ENCODE measurements at regions not wholly inside any gene's neighbourhood (a gene's known extent, or its start where the extent isn't known, plus 50 kb on each side); places are given as distances from the start of the nearest gene placed in this dataset.
"Not testable (repeated sequence)": the region's sequence is repeated elsewhere in the genome, so short reads cannot be mapped to it uniquely, and the experiment has no call there.

DNA sequence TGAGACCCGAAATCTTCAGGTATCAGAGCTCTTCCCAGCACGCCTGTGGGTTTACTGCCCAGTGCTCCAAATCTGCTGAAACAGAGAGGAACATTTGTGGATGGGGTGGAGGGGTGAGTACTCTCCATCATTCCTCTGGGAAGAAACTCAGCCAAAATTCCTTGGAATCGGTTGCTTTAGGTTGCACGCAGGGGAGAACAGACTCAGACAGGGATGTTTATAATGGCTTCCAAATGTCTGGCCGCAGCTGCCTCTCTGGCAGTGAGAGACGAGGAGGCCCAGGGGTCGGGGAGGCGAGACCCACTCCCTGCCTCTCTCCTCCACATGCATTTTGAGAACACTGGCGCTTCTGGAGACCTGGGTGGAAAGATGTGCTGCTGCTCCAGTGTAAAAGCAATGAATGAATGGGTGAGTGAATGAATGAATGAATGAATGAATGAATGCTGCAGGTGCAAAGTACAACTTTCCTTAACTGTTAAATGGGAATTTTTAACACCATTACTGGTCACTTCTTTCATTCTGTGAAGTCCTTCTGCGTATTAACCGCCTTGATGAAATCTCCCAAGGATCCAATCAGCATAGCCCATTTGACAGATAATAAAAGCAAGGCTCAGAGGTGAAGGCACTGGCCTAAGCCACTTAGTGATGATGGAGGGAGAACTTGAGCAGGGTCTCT, 437.4 kb downstream of the MIAT start:
- DNase-seq (ENCODE audit: low read depth), result peak; percentile 50

DNA sequence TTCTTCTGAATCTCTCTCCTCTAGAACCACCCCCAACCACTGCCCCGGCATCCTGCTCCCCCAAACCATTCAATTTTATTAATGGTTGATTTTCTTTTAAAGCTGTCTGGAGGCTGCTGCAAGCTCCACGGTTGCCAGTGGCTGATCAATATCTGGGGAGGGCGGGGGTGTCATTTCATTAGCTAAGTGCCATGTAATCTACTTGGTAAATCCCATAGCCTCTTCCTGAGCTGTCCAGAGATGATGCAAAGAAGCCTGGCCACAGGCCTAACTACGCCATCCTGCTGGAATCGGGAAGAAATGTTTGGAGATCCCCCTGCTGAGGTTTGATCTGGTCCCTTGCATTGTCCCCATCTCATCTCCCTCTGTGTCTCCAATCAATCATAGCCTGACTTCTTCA, 440.1 kb downstream of the MIAT start:
- no peak for DNase-seq (ENCODE audit: low read depth)

GRCh38 chr22:27097933-27098332, 440.5 kb downstream of the MIAT start:
- no peak for DNase-seq (ENCODE audit: low read depth)

- DNase-seq (ENCODE audit: low read depth), result no peak
Observed at GRCh38 chr22:27099946-27100722, 442.7 kb downstream of the MIAT start.

DNA sequence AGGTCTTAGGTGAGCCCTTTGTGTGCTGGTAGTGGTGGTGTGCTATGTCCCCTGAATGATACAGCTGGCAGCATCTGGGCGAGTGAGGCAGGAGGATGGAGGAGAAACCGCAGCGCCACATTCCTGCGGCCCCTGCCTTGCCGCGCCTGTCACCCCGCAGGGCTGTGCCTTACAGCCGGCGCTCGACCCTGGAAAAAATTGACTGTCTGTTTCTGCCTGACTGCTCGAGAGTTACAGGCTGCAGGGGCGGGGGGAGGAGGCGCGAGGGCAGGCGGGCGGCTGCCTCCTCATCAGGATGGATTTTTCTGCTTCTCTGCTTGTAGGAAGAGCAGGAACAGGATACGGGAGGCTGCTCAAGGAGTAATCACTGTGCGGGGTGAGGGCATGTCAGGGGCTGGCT, 443.4 kb downstream of the MIAT start:
- no peak for DNase-seq (ENCODE audit: low read depth)

DNA sequence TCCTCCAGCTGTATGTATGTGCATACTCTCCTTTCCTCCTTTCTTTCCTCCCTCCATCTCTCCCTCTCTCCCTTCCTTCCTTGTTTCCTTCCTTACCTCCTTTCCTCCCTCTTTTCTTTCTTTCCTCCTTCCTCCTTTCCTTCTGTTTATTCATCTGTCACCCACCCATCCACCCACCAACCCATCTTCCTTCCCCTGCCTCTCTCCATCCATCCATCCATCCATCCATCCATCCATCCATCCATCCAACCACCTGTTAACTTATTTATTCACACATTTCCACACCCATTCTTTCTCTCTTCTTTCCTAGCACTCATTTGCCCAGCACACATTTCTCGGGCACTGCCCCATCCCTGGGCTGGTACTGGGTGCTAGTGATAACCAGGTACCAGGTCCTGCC, 443.9 kb downstream of the MIAT start:
- no peak for DNase-seq (ENCODE audit: low read depth)

DNA sequence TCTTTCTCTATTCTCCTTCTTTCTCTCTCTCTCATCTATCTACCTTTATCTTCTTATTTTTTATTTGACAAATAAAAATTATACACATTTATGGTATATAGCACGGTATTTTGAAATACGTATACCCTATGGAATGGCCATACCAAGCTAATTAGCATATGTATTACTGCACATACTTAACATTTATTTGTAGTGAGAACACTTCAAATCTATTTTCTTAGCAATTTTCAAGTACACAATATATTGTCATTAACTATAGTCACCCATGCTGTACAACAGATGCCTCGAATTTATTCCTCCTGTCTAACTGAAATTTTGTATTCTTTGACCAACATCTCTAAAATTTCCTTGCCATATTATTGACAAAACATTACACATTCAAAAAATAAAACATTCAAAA, 447.1 kb downstream of the MIAT start:
- no peak for DNase-seq (ENCODE audit: low read depth)

- peak; percentile 96 for DNase-seq (ENCODE audit: low read depth)
Observed at GRCh38 chr22:27105142-27106025, 448.0 kb downstream of the MIAT start.

GRCh38 chr22:27106985-27107384, 449.6 kb downstream of the MIAT start:
- no peak for DNase-seq (ENCODE audit: low read depth)

DNA sequence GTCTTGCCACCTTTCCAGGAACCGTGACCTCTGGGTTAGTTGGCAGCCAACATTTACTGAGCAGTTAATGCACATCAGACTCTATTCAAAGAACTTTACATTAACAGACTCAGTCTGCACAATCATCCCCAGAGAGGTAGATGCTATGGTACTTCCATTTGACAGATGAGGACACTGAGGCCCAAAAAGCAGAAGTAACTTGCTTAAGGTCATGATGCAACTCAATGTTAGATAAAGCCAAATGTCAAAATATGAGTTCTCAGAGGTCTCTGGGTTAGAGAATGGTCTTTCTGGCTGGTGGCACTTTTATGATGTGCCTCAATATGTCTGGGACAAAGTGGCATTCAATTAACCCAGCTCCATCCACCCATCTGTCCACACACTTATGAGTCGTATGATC, 450.0 kb downstream of the MIAT start:
- DNase-seq (ENCODE audit: low read depth), result no peak

DNA sequence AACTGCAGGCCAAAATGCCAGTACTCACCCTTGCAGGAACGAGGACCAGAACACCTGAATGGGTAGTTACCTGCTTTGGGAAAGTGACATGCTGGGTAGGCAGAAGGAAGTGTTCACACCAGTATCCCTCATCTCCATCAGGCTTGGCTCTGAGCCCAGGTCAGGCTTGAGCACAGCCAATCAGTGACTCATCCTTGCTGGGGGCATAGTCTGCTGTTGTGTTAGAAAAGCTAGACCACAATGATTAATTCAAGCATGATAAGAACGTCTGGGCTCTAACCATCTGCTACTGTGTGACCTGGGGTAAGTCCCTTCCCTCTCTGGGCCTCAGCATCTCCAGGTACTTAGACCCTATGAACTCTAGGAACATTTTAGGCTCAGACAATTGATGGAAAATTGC, 450.4 kb downstream of the MIAT start:
- DNase-seq (ENCODE audit: low read depth), result peak; percentile 80

GRCh38 chr22:27108425-27109114, 451.2 kb downstream of the MIAT start:
- DNase-seq (ENCODE audit: low read depth), result no peak

DNA sequence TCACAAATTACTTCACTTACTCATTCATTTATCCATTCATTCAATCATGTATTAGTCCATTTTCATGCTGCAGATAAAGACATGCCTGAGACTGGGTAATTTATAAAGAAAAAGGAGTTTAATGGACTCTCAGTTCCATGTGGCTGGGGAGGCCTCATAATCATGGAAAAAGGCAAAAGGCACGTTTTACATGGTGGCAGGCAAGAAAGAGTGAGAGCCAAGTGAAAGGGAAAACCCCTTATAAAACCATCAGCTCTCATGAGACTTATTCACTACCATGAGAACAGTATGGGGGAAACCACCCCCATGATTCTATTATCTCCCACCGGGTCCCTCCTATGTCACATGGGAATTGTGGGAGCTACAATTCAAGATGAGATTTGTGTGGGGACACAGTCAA, 452.0 kb downstream of the MIAT start:
- not testable (repeated sequence) for DNase-seq (ENCODE audit: low read depth)

DNA sequence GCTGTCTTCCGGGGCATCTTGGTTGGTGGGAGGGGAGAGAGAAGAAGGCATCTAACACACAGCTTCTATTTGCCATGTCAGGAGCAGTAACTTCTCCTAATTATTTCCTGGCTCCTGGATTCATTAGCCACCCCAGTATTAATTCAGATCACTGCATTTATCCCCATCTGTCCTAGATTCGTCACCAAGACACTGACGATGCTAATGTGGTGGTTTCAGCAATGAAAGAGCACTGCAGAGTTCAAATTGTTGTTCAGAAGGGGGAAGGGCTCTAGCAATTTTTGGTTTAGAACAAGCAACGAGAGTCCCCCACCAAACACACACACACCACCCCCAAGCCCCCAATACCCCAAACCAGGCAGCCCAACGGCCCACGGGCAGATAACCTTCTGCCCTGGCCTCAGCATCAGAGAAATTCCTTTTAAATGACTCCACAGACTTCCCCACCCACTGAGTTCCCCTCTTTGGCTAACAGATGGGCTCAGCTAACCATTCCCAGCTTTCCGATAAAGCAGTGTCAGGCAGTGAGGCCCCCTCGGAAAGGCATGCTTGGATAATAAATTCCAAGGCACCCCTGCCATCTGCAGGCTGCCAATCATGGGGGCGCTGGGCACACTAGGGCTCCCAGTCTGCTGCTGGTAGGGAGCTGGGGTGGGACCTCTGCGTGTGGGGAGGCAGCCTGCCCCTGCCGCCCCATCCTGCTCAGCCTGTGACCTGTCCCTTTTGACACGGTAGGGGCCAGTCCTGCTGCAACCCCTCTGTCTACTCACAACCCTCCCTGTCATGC, 453.5 kb downstream of the MIAT start:
- no peak for DNase-seq (ENCODE audit: low read depth)

DNA sequence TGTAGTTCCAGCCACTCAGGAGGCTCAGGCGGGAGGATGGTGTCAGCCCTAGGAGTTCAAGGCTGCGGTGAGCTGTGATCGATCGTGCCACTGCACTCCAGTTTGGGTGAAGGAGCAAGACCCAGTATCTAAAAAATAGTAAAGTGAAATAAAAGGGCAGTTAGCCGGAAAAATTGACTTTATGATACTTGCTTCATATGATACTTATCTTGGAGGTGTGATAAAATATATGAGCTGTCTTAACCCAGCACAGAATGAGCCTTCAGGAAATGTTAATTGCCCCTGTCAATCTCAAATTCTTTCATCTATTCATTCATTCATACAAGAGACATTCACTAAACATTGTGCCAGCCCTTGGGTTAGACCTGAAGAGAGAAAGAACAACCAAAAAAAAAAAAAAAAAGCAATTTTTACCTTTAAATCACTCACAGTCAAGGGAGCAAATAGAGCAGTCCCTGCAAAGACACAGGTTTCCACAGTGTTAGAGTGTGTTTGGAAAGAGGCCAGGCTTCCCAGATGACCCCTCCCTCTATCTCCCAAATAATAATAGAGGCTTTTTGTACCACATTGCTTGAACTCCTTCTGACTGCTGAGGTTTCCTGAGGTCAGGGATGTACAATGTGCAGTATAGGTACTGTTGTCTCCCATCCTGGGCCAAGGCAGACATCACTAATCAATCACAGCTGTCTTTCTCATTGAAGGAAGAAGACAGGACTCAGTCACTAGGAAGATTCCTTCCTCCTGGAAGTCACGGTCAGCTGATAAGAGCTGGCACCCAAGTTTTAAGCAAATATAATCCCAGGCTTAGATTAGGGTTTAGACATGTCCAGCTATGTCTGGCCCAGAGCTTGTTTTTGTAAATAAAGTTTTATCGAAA, 454.6 kb downstream of the MIAT start:
- no peak for DNase-seq (ENCODE audit: low read depth)

- DNase-seq (ENCODE audit: low read depth), result peak; percentile 94
Observed at GRCh38 chr22:27113211-27113635, 455.8 kb downstream of the MIAT start.

- DNase-seq (ENCODE audit: low read depth), result no peak
Observed at GRCh38 chr22:27113641-27114040, 456.3 kb downstream of the MIAT start.

- DNase-seq (ENCODE audit: low read depth), result no peak
Observed at GRCh38 chr22:27114186-27114585, 456.8 kb downstream of the MIAT start.

DNA sequence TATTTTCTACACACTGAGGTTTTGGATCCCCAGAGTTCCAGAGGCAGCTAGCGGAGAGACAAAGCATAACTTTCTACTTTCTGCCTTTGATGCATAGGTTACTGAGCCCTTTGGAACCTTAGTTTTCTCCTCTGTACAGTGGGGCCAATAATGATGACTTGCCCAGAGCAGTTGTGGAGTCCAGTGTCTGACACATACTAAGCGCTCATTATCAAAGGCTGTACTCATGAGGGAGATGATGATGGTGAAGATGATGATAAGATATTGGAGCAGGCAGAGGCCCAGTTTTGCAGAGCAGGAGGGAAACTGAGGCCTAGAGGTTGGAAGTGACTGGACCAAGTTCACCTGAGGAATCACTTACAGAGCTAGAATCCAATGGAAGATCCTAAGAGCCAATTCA, 458.0 kb downstream of the MIAT start:
- DNase-seq (ENCODE audit: low read depth), result no peak

DNA sequence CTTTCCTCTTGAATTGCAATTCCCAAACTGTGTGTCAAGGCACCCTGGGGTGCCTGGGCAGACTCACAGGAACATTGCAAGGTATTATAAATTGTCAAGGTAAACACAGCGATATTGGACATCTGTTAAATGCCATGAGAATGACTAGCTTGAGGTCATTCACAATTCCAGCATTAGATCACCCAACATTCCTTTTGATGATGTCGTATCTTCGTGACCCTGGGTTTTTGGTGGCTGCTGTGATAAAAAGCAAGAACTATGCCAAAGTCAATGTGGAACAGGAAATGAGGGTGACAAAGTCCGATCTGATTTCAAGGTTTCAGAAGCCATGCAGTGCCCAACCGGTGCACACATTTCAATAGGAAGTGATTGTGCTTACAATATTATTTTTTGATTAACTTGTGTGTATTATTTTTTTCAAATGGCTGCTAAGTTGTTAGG, 458.4 kb downstream of the MIAT start:
- DNase-seq (ENCODE audit: low read depth), result no peak
